ENCODE measurements at regions not wholly inside any gene's neighbourhood (a gene's known extent, or its start where the extent isn't known, plus 50 kb on each side); places are given as distances from the start of the nearest gene placed in this dataset.

- Histone ChIP-seq H3K36me3 (ENCODE audit: insufficient read depth, low read length) (no peaks in the 10 kb centered on the region), H3K4me2 (ENCODE audit: low read length) (no peak overlapping the region), H3K9me2 (ENCODE audit: insufficient read depth, low read length) (no peaks in the 10 kb centered on the region), H4K20me1 (ENCODE audit: insufficient read depth) (no peaks in the 10 kb centered on the region), H3K27ac (ENCODE audit: low read length) (peak overlapping the region; percentile 24), H3K79me2 (replicated peaks; ENCODE audit: insufficient read depth, low read length) (no peaks in the 10 kb centered on the region), H3K27me3 (ENCODE audit: insufficient read depth, low read depth, low read length) (no peaks in the 10 kb centered on the region), H3K9me3 (ENCODE audit: low read length) (no peaks in the 10 kb centered on the region), H3K9ac (ENCODE audit: low read length) (no peak overlapping the region), H3F3A (ENCODE audit: insufficient read depth, low read length, poor library complexity, severe bottlenecking) (no peaks in the 10 kb centered on the region), H2AFZ (ENCODE audit: low read depth, low read length) (no peak overlapping the region), H3K4me3 (ENCODE audit: low read length) (no peak overlapping the region)
- no peak for TF ChIP-seq SMC3 (conservative IDR thresholded peaks at IDR 0.05; ENCODE audit: poor library complexity)
- no peak for TF ChIP-seq RAD21 (conservative IDR thresholded peaks at IDR 0.05)
- no peak for TF ChIP-seq CTCF (IDR thresholded peaks at IDR 0.05; ENCODE audit: poor library complexity, severe bottlenecking)
- TF ChIP-seq POLR2AphosphoS5 (IDR thresholded peaks at IDR 0.05) = no peak
- no peak for TF ChIP-seq TAF1 (IDR thresholded peaks at IDR 0.05; ENCODE audit: low read depth)
- no peak for TF ChIP-seq EP300 (conservative IDR thresholded peaks at IDR 0.05; ENCODE audit: poor library complexity, severe bottlenecking)
- no peak for TF ChIP-seq MXI1 (conservative IDR thresholded peaks at IDR 0.05; ENCODE audit: poor library complexity, severe bottlenecking)
- TF ChIP-seq EZH2 (IDR thresholded peaks at IDR 0.05; ENCODE audit: borderline replicate concordance, insufficient read depth, low read length, poor library complexity, severe bottlenecking) = no peak
- TF ChIP-seq REST (IDR thresholded peaks at IDR 0.05; ENCODE audit: borderline replicate concordance) = no peak
Measured at GRCh38 chr13:111636271-111636670, 315.8 kb downstream of the TEX29 start.

- no peak overlapping the region for H2AFZ ChIP-seq (ENCODE audit: low read depth, low read length)
- no peaks in the 10 kb centered on the region for H3F3A ChIP-seq (ENCODE audit: insufficient read depth, low read length, poor library complexity, severe bottlenecking)
- peak overlapping the region; percentile 24 for H3K27ac ChIP-seq (ENCODE audit: low read length)
- no peaks in the 10 kb centered on the region for H4K20me1 ChIP-seq (ENCODE audit: insufficient read depth)
- H3K4me2 ChIP-seq (ENCODE audit: low read length) = no peak overlapping the region
- H3K9me3 ChIP-seq (ENCODE audit: low read length) = no peaks in the 10 kb centered on the region
- no peak overlapping the region for H3K4me3 ChIP-seq (ENCODE audit: low read length)
- TF ChIP-seq POLR2AphosphoS5 (IDR thresholded peaks at IDR 0.05) (no peak), MXI1 (conservative IDR thresholded peaks at IDR 0.05; ENCODE audit: poor library complexity, severe bottlenecking) (no peak), EZH2 (IDR thresholded peaks at IDR 0.05; ENCODE audit: borderline replicate concordance, insufficient read depth, low read length, poor library complexity, severe bottlenecking) (no peak)
- no peaks in the 10 kb centered on the region for H3K36me3 ChIP-seq (ENCODE audit: insufficient read depth, low read length)
- no peaks in the 10 kb centered on the region for H3K9me2 ChIP-seq (ENCODE audit: insufficient read depth, low read length)
- no peaks in the 10 kb centered on the region for H3K79me2 ChIP-seq (replicated peaks; ENCODE audit: insufficient read depth, low read length)
- H3K9ac ChIP-seq (ENCODE audit: low read length) = no peak overlapping the region
- H3K27me3 ChIP-seq (ENCODE audit: insufficient read depth, low read depth, low read length) = no peaks in the 10 kb centered on the region
Measured at GRCh38 chr13:111636804-111637203, 316.4 kb downstream of the TEX29 start.

GRCh38 chr13:111637365-111637764 is 316.9 kb downstream of the TEX29 start:
- H3K79me2 ChIP-seq (replicated peaks; ENCODE audit: insufficient read depth, low read length) = no peaks in the 10 kb centered on the region
- H3K9me3 ChIP-seq (ENCODE audit: low read length) = no peaks in the 10 kb centered on the region
- no peak for TF ChIP-seq SMC3 (conservative IDR thresholded peaks at IDR 0.05; ENCODE audit: poor library complexity)
- no peak for TF ChIP-seq MXI1 (conservative IDR thresholded peaks at IDR 0.05; ENCODE audit: poor library complexity, severe bottlenecking)
- TF ChIP-seq RAD21 (conservative IDR thresholded peaks at IDR 0.05) = no peak
- TF ChIP-seq POLR2AphosphoS5 (IDR thresholded peaks at IDR 0.05) = no peak
- TF ChIP-seq EP300 (conservative IDR thresholded peaks at IDR 0.05; ENCODE audit: poor library complexity, severe bottlenecking) = no peak
- no peak for TF ChIP-seq TAF1 (IDR thresholded peaks at IDR 0.05; ENCODE audit: low read depth)
- TF ChIP-seq CTCF (IDR thresholded peaks at IDR 0.05; ENCODE audit: poor library complexity, severe bottlenecking) = no peak

More at GRCh38 chr13:111637365-111637764, 316.9 kb downstream of the TEX29 start:
- no peaks in the 10 kb centered on the region for H3K27me3 ChIP-seq (ENCODE audit: insufficient read depth, low read depth, low read length)
- no peak overlapping the region for H3K9ac ChIP-seq (ENCODE audit: low read length)
- H3F3A ChIP-seq (ENCODE audit: insufficient read depth, low read length, poor library complexity, severe bottlenecking) = no peaks in the 10 kb centered on the region
- no peaks in the 10 kb centered on the region for H3K9me2 ChIP-seq (ENCODE audit: insufficient read depth, low read length)
- H3K36me3 ChIP-seq (ENCODE audit: insufficient read depth, low read length) = no peaks in the 10 kb centered on the region
- H2AFZ ChIP-seq (ENCODE audit: low read depth, low read length) = no peak overlapping the region
- peak overlapping the region; percentile 45 for H3K27ac ChIP-seq (ENCODE audit: low read length)
- H3K4me2 ChIP-seq (ENCODE audit: low read length) = no peak overlapping the region
- no peaks in the 10 kb centered on the region for H4K20me1 ChIP-seq (ENCODE audit: insufficient read depth)
- no peak overlapping the region for H3K4me3 ChIP-seq (ENCODE audit: low read length)
